ENCODE measurements at regions not wholly inside any gene's neighbourhood (a gene's known extent, or its start where the extent isn't known, plus 50 kb on each side); places are given as distances from the start of the nearest gene placed in this dataset.

- DNase-seq (no peak), ATAC-seq (ENCODE audit: low read depth) (no peak)
- WGBS (ENCODE audit: insufficient coverage) = no CpG with 5 or more reads among the region's 1 CpG
- Mint-ChIP-seq H3K4me3 (no peak overlapping the region), H3K27me3 (no peaks in the 10 kb centered on the region), H3K9me3 (ENCODE audit: insufficient read depth) (peaks cover 2% of the 10 kb centered on the region), H3K27ac (no peak overlapping the region), H3K4me1 (no peaks in the 10 kb centered on the region)
- H3K4me2 ChIP-seq (replicated peaks; ENCODE audit: low read depth, low read length, poor library complexity, severe bottlenecking) = no peak overlapping the region
- no peaks in the 10 kb centered on the region for H3K79me2 ChIP-seq (ENCODE audit: control insufficient read depth, insufficient read depth, low read length)
- POLR2A ChIA-PET = no interaction called here
- H3K9me3 ChIP-seq (ENCODE audit: control extremely low read depth in 1 of 3, control insufficient read depth in 2 of 3, insufficient read depth in 1 of 3, low read length in 2 of 3) = no peaks in the 10 kb centered on the region
- CTCF ChIA-PET = no interaction called here
- H3K4me3 ChIP-seq (ENCODE audit: control extremely low read depth in 1 of 5, extremely low read depth in 1 of 5, insufficient read depth in 1 of 5, low read depth in 2 of 5, low read length in 4 of 5) = no peak overlapping the region
- H3K27me3 ChIP-seq (replicated peaks in 1 of 4; ENCODE audit: control extremely low read depth in 1 of 4, control insufficient read depth in 3 of 4, insufficient read depth in 4 of 4, low read length in 3 of 4) = no peaks in the 10 kb centered on the region
- no peak overlapping the region for H3K9ac ChIP-seq (ENCODE audit: low read length)
- no peak overlapping the region for H3K27ac ChIP-seq (ENCODE audit: low read length in 2 of 2)
- no peaks in the 10 kb centered on the region for H4K20me1 ChIP-seq (ENCODE audit: control insufficient read depth, insufficient read depth, low read length, poor library complexity, severe bottlenecking)
- no peaks in the 10 kb centered on the region for H3K4me1 ChIP-seq (ENCODE audit: control insufficient read depth in 2 of 2, insufficient read depth in 2 of 2, low read length in 2 of 2)
- intact Hi-C loops (cut with micrococcal nuclease) = no loop called here
- TF ChIP-seq EZH2 (IDR thresholded peaks at IDR 0.05; ENCODE audit: borderline replicate concordance, insufficient read depth, low read depth, low read length, poor library complexity, severe bottlenecking) (no peak), CTCF (IDR thresholded peaks at IDR 0.05) (no peak)
- H3K36me3 ChIP-seq (replicated peaks in 1 of 2; ENCODE audit: control extremely low read depth in 1 of 2, control insufficient read depth in 1 of 2, extremely low read depth in 1 of 2, insufficient read depth in 2 of 2, low read length in 1 of 2) = no peaks in the 10 kb centered on the region
- no peak overlapping the region for H2AFZ ChIP-seq (ENCODE audit: insufficient read depth, low read depth, low read length, poor library complexity, severe bottlenecking)
These were observed 693.9 kb downstream of the REEP3 start for GRCh38 chr10:64215088-64215487.

- Histone ChIP-seq H3K27ac (ENCODE audit: low read length in 2 of 2) (no peak overlapping the region), H3K36me3 (replicated peaks in 1 of 2; ENCODE audit: control extremely low read depth in 1 of 2, control insufficient read depth in 1 of 2, extremely low read depth in 1 of 2, insufficient read depth in 2 of 2, low read length in 1 of 2) (no peaks in the 10 kb centered on the region), H2AFZ (ENCODE audit: insufficient read depth, low read depth, low read length, poor library complexity, severe bottlenecking) (no peak overlapping the region), H3K4me1 (ENCODE audit: control insufficient read depth in 2 of 2, insufficient read depth in 2 of 2, low read length in 2 of 2) (no peaks in the 10 kb centered on the region), H3K79me2 (ENCODE audit: control insufficient read depth, insufficient read depth, low read length) (no peaks in the 10 kb centered on the region), H3K9me3 (ENCODE audit: control extremely low read depth in 1 of 3, control insufficient read depth in 2 of 3, insufficient read depth in 1 of 3, low read length in 2 of 3) (peaks cover 0 to 13% (median 5%) of the 10 kb centered on the region in 3 donors), H4K20me1 (ENCODE audit: control insufficient read depth, insufficient read depth, low read length, poor library complexity, severe bottlenecking) (no peaks in the 10 kb centered on the region), H3K4me3 (ENCODE audit: control extremely low read depth in 1 of 5, extremely low read depth in 1 of 5, insufficient read depth in 1 of 5, low read depth in 2 of 5, low read length in 4 of 5) (no peak overlapping the region), H3K9ac (ENCODE audit: low read length) (no peak overlapping the region), H3K4me2 (replicated peaks; ENCODE audit: low read depth, low read length, poor library complexity, severe bottlenecking) (no peak overlapping the region), H3K27me3 (replicated peaks in 1 of 4; ENCODE audit: control extremely low read depth in 1 of 4, control insufficient read depth in 3 of 4, insufficient read depth in 4 of 4, low read length in 3 of 4) (no peaks in the 10 kb centered on the region)
- TF ChIP-seq CTCF (IDR thresholded peaks at IDR 0.05) = no peak
- TF ChIP-seq EZH2 (IDR thresholded peaks at IDR 0.05; ENCODE audit: borderline replicate concordance, insufficient read depth, low read depth, low read length, poor library complexity, severe bottlenecking) = no peak
- Mint-ChIP-seq H3K9me3 (ENCODE audit: insufficient read depth) (no peaks in the 10 kb centered on the region), H3K27ac (no peak overlapping the region), H3K4me3 (no peak overlapping the region), H3K27me3 (no peaks in the 10 kb centered on the region), H3K4me1 (no peaks in the 10 kb centered on the region)
- CTCF ChIA-PET = no interaction called here
- POLR2A ChIA-PET = no interaction called here
- intact Hi-C loops (cut with micrococcal nuclease) = no loop called here
- WGBS (ENCODE audit: insufficient coverage) = 76% methylated on average over 3 of the region's 6 CpGs
- ATAC-seq (ENCODE audit: low read depth) (no peak), DNase-seq (no peak)
These were observed 698.2 kb downstream of the REEP3 start for GRCh38 chr10:64219271-64220025.

Measured in B cell (primary cell).